Neural progenitor cell (in vitro differentiated cells): ENCODE measurements at regions not wholly inside any gene's neighbourhood (a gene's known extent, or its start where the extent isn't known, plus 50 kb on each side); places are given as distances from the start of the nearest gene placed in this dataset.

Experiments used
- DNase-seq: peaks from one replicate; pipeline ENCODE4 v3.0.0-alpha.2; 2016; ENCODE audit warnings: low spot score
- H2AFZ ChIP-seq: fragments of 200-600 bp; sonication (generic); replicated peaks from 2 replicates; pipeline ENCODE4 v1.6.1; 2016; ENCODE audit warnings: antibody characterized with exemption
- H3F3A ChIP-seq: fragments of 200-600 bp; sonication (generic); 2 replicates; pipeline ENCODE4 v1.6.1; 2016; ENCODE audit warnings: antibody characterized with exemption, low read depth
- H3K27ac ChIP-seq: fragments of 200-600 bp; sonication (generic); 2 replicates; pipeline ENCODE4 v1.5.1; 2016; ENCODE audit warnings: mild to moderate bottlenecking
- H3K27me3 ChIP-seq: fragments of 200-600 bp; sonication (generic); 2 replicates; pipeline ENCODE4 v1.6.1; 2016; ENCODE audit warnings: mild to moderate bottlenecking, moderate library complexity
- H3K36me3 ChIP-seq: fragments of 200-600 bp; sonication (generic); 2 replicates; pipeline ENCODE4 v1.5.1; 2016
- H3K4me1 ChIP-seq: fragments of 200-600 bp; sonication (generic); 2 replicates; pipeline ENCODE4 v1.6.1; 2016; ENCODE audit warnings: mixed run types
- H3K4me2 ChIP-seq: fragments of 200-600 bp; sonication (generic); 2 replicates; pipeline ENCODE4 v1.6.1; 2016
- H3K4me3 ChIP-seq: fragments of 200-600 bp; sonication (generic); 2 replicates; pipeline ENCODE4 v1.5.1; 2016
- H3K79me2 ChIP-seq: fragments of 200-600 bp; sonication (generic); 2 replicates; pipeline ENCODE4 v1.6.1; 2016; ENCODE audit warnings: low read depth
- H3K9ac ChIP-seq: fragments of 200-600 bp; sonication (generic); 2 replicates; pipeline ENCODE4 v1.6.1; 2016
- H3K9me3 ChIP-seq: fragments of 200-600 bp; sonication (generic); 2 replicates; pipeline ENCODE4 v1.5.1; 2016; ENCODE audit warnings: low read depth
- H4K20me1 ChIP-seq: fragments of 200-600 bp; sonication (generic); 2 replicates; pipeline ENCODE4 v1.6.1; 2016; ENCODE audit warnings: low read depth
- H3K27ac Mint-ChIP-seq: 3 replicates; pipeline ENCODE4 v1.8.0; 2021; ENCODE audit warnings: mixed read lengths
- H3K27me3 Mint-ChIP-seq: 2 replicates; pipeline ENCODE4 v1.8.0; 2022; ENCODE audit warnings: low read depth, mild to moderate bottlenecking, inconsistent platforms, moderate library complexity, mixed read lengths; ENCODE audit not compliant: insufficient read depth
- H3K36me3 Mint-ChIP-seq: 3 replicates; pipeline ENCODE4 v1.8.0; 2021; ENCODE audit warnings: mixed read lengths
- H3K4me1 Mint-ChIP-seq: 3 replicates; pipeline ENCODE4 v1.8.0; 2021; ENCODE audit warnings: mixed read lengths
- H3K4me3 Mint-ChIP-seq: 3 replicates; pipeline ENCODE4 v1.8.0; 2021; ENCODE audit warnings: mild to moderate bottlenecking, moderate library complexity, mixed read lengths
- H3K9me3 Mint-ChIP-seq: 3 replicates; pipeline ENCODE4 v1.8.0; 2020; ENCODE audit warnings: mixed read lengths
- CTCF ChIP-seq: fragments of 200-600 bp; sonication (generic); IDR thresholded peaks from 2 replicates; pipeline ENCODE4 v1.5.1; 2017; ENCODE audit warnings: antibody characterized with exemption, mild to moderate bottlenecking
- EZH2 ChIP-seq: fragments of 200-600 bp; sonication (generic); IDR thresholded peaks from 2 replicates; pipeline ENCODE4 v1.6.1; 2017; ENCODE audit warnings: antibody characterized with exemption, mild to moderate bottlenecking, moderate library complexity
- EZH2phosphoT487 ChIP-seq: fragments of 200-600 bp; sonication (generic); IDR thresholded peaks from 2 replicates; pipeline ENCODE4 v1.6.1; 2017; ENCODE audit warnings: antibody characterized with exemption

- no peak overlapping the region for H2AFZ ChIP-seq
- H3K36me3 ChIP-seq: no peaks in the 10 kb centered on the region
- no peak overlapping the region for H3K4me2 ChIP-seq
- peaks cover 30% of the 10 kb centered on the region for H3K4me1 Mint-ChIP-seq
- H3F3A ChIP-seq: peaks cover 14% of the 10 kb centered on the region
- H3K27ac ChIP-seq: no peak overlapping the region
- H3K27me3 ChIP-seq: no peaks in the 10 kb centered on the region
- H3K9ac ChIP-seq: no peak overlapping the region
- H3K36me3 Mint-ChIP-seq: no peaks in the 10 kb centered on the region
- DNase-seq: no peak
- peak overlapping the region; percentile 53 for H3K27ac Mint-ChIP-seq
- H3K4me1 ChIP-seq: peaks cover 18% of the 10 kb centered on the region
- H4K20me1 ChIP-seq: no peaks in the 10 kb centered on the region
- H3K4me3 Mint-ChIP-seq: no peak overlapping the region
- no peaks in the 10 kb centered on the region for H3K9me3 Mint-ChIP-seq
- H3K27me3 Mint-ChIP-seq: peaks cover 11% of the 10 kb centered on the region
- H3K9me3 ChIP-seq: no peaks in the 10 kb centered on the region
- H3K79me2 ChIP-seq: no peaks in the 10 kb centered on the region
- TF ChIP-seq EZH2 (no peak), EZH2phosphoT487 (no peak), CTCF (no peak)
- no peak overlapping the region for H3K4me3 ChIP-seq
These were observed 64.3 kb upstream of the MLN start for GRCh38 chr6:33868141-33868540.

- no peak overlapping the region for H3K27ac Mint-ChIP-seq
- no peaks in the 10 kb centered on the region for H3K36me3 Mint-ChIP-seq
- H3K27me3 Mint-ChIP-seq: peaks cover 11% of the 10 kb centered on the region
- no peaks in the 10 kb centered on the region for H4K20me1 ChIP-seq
- no peak overlapping the region for H3K4me3 Mint-ChIP-seq
- H2AFZ ChIP-seq: no peak overlapping the region
- no peak overlapping the region for H3K4me3 ChIP-seq
- H3K79me2 ChIP-seq: no peaks in the 10 kb centered on the region
- H3K9ac ChIP-seq: no peak overlapping the region
- H3K27ac ChIP-seq: no peak overlapping the region
- no peaks in the 10 kb centered on the region for H3K9me3 ChIP-seq
- no peaks in the 10 kb centered on the region for H3K9me3 Mint-ChIP-seq
- no peaks in the 10 kb centered on the region for H3K36me3 ChIP-seq
- H3K4me2 ChIP-seq: no peak overlapping the region
- H3F3A ChIP-seq: peaks cover 14% of the 10 kb centered on the region
- H3K4me1 Mint-ChIP-seq: peaks cover 25% of the 10 kb centered on the region
- H3K27me3 ChIP-seq: no peaks in the 10 kb centered on the region
- peaks cover 18% of the 10 kb centered on the region for H3K4me1 ChIP-seq
- no peak for DNase-seq
- no peak for TF ChIP-seq EZH2phosphoT487
- no peak for TF ChIP-seq CTCF
- TF ChIP-seq EZH2: no peak
These were observed 61.8 kb upstream of the MLN start for GRCh38 chr6:33865478-33866077.

- no peak for DNase-seq
- TF ChIP-seq EZH2phosphoT487 (no peak), EZH2 (no peak), CTCF (no peak)
- no peak overlapping the region for H3K27ac Mint-ChIP-seq
- Histone ChIP-seq H3K9ac (no peak overlapping the region), H2AFZ (no peak overlapping the region), H3F3A (no peaks in the 10 kb centered on the region), H3K36me3 (no peaks in the 10 kb centered on the region), H3K4me1 (peaks cover 2% of the 10 kb centered on the region), H3K4me2 (no peak overlapping the region), H3K27ac (no peak overlapping the region), H3K27me3 (no peaks in the 10 kb centered on the region), H3K79me2 (no peaks in the 10 kb centered on the region), H3K4me3 (no peak overlapping the region), H4K20me1 (no peaks in the 10 kb centered on the region), H3K9me3 (no peaks in the 10 kb centered on the region)
- peaks cover 11% of the 10 kb centered on the region for H3K27me3 Mint-ChIP-seq
- H3K4me1 Mint-ChIP-seq: peaks cover 13% of the 10 kb centered on the region
- no peak overlapping the region for H3K4me3 Mint-ChIP-seq
- H3K36me3 Mint-ChIP-seq: no peaks in the 10 kb centered on the region
- no peaks in the 10 kb centered on the region for H3K9me3 Mint-ChIP-seq
These were observed 60.1 kb upstream of the MLN start for GRCh38 chr6:33863723-33864440.
